Astrocyte of the cerebellum (primary cell): ENCODE measurements at regions not wholly inside any gene's neighbourhood (a gene's known extent, or its start where the extent isn't known, plus 50 kb on each side); places are given as distances from the start of the nearest gene placed in this dataset.

ENCODE experiments used
- DNase-seq: peaks from one replicate; pipeline ENCODE4 v3.0.0-alpha.2; 2011; ENCODE audit warnings: low read depth
- H3K4me3 ChIP-seq: 2 replicates; pipeline ENCODE4 v1.5.1; 2011; ENCODE audit warnings: mild to moderate bottlenecking, low read depth, low read length, moderate library complexity
- CTCF ChIP-seq: IDR thresholded peaks from 2 replicates; pipeline ENCODE4 v1.5.1; 2012; ENCODE audit warnings: low read length, low read depth, moderate library complexity, mild to moderate bottlenecking; ENCODE audit errors: missing control alignments
- in situ Hi-C: cut with HindIII; loops from 2 replicates; pipeline ENCODE4 v1.10.0; 2017; ENCODE audit warnings: low sequenced_read_pairs

- TF ChIP-seq CTCF: no peak
- in situ Hi-C loops: no loop called here
- H3K4me3 ChIP-seq: no peak overlapping the region
- no peak for DNase-seq
Measured at GRCh38 chr14:66345986-66346385, 140.2 kb upstream of the CCDC196 start.

GRCh38 chr14:66351310-66351709 lies 134.9 kb upstream of the CCDC196 start:
- DNase-seq: no peak
- H3K4me3 ChIP-seq: no peak overlapping the region
- no peak for TF ChIP-seq CTCF
- in situ Hi-C loops: no loop called here

GRCh38 chr14:66359500-66359899 lies 126.7 kb upstream of the CCDC196 start:
- in situ Hi-C loops: no loop called here
- H3K4me3 ChIP-seq: no peak overlapping the region
- peak; percentile 65 for DNase-seq

GRCh38 chr14:66360366-66360926 lies 125.7 kb upstream of the CCDC196 start:
- no peak for TF ChIP-seq CTCF
- in situ Hi-C loops: no loop called here

More at GRCh38 chr14:66359500-66359899, 126.7 kb upstream of the CCDC196 start:
- TF ChIP-seq CTCF: peak; percentile 53

GRCh38 chr14:66361013-66361412 lies 125.2 kb upstream of the CCDC196 start:
- TF ChIP-seq CTCF: no peak
- H3K4me3 ChIP-seq: no peak overlapping the region
- in situ Hi-C loops: no loop called here
- no peak for DNase-seq

More at GRCh38 chr14:66360366-66360926, 125.7 kb upstream of the CCDC196 start:
- DNase-seq: no peak
- no peak overlapping the region for H3K4me3 ChIP-seq

- TF ChIP-seq CTCF: no peak
- H3K4me3 ChIP-seq: no peak overlapping the region
- no peak for DNase-seq
- in situ Hi-C loops: no loop called here
Measured at GRCh38 chr14:66365388-66365787, 120.8 kb upstream of the CCDC196 start.

GRCh38 chr14:66369157-66369697 lies 116.9 kb upstream of the CCDC196 start:
- no peak for TF ChIP-seq CTCF
- DNase-seq: no peak

More at GRCh38 chr14:66369157-66369697, 116.9 kb upstream of the CCDC196 start:
- in situ Hi-C loops: no loop called here
- H3K4me3 ChIP-seq: no peak overlapping the region
